Spleen (tissue), 11 donors: ENCODE measurements at regions not wholly inside any gene's neighbourhood (a gene's known extent, or its start where the extent isn't known, plus 50 kb on each side); places are given as distances from the start of the nearest gene placed in this dataset.

ENCODE experiments used
- DNase-seq: peaks from one replicate; pipeline ENCODE4 v3.0.0-alpha.2; 2020
- H3K27ac ChIP-seq, 8 donors: fragments of 200-600 bp; sonication (generic) in 7 of 8; 1 replicate in 4 of 8; 2 replicates in 4 of 8; pipeline versions ENCODE4 v1.5.0 to v1.8.0; 2016 to 2021; ENCODE audit warnings: inconsistent platforms in 4 of 8, mild to moderate bottlenecking in 4 of 8, moderate library complexity in 1 of 8
- H3K27me3 ChIP-seq, 7 donors: fragments of 200-600 bp; sonication (generic) in 6 of 7; replicated peaks in 1 of 7; 1 replicate in 4 of 7; 2 replicates in 3 of 7; pipeline versions ENCODE4 v1.5.0 to v1.8.0; 2016 to 2021; ENCODE audit warnings: inconsistent platforms in 3 of 7, mild to moderate bottlenecking in 1 of 7
- H3K36me3 ChIP-seq, 6 donors: fragments of 200-600 bp; sonication (generic) in 5 of 6; 1 replicate in 4 of 6; 2 replicates in 2 of 6; pipeline versions ENCODE4 v1.5.0 to v1.8.0; 2016 to 2021; ENCODE audit warnings: inconsistent platforms in 2 of 6
- H3K4me1 ChIP-seq, 6 donors: fragments of 200-600 bp; sonication (generic) in 5 of 6; 1 replicate in 3 of 6; 2 replicates in 3 of 6; pipeline versions ENCODE4 v1.5.0 to v1.8.0; 2016 to 2021; ENCODE audit warnings: inconsistent platforms in 3 of 6
- H3K4me3 ChIP-seq, 8 donors: fragments of 200-600 bp; sonication (generic) in 7 of 8; 1 replicate in 4 of 8; 2 replicates in 4 of 8; pipeline versions ENCODE4 v1.5.0 to v1.8.0; 2016 to 2021; ENCODE audit warnings: inconsistent platforms in 4 of 8, mild to moderate bottlenecking in 4 of 8, moderate library complexity in 2 of 8
- H3K9me3 ChIP-seq, 8 donors: fragments of 200-600 bp; sonication (generic) in 7 of 8; 1 replicate in 4 of 8; 2 replicates in 4 of 8; pipeline versions ENCODE4 v1.5.0 to v1.8.0; 2016 to 2021; ENCODE audit warnings: inconsistent platforms in 4 of 8
- CTCF ChIP-seq, 11 experiments: fragments of 200-600 bp in 7 of 11; fragments of 450-650 bp in 4 of 11; sonication (generic) in 4 of 11; IDR thresholded peaks in 8 of 11; conservative IDR thresholded peaks in 3 of 11; 1 replicate in 7 of 11; 2 replicates in 4 of 11; pipeline versions ENCODE4 v1.4.0 to v1.8.0; 2016 to 2021; ENCODE audit warnings: antibody characterized with exemption in 11 of 11, inconsistent platforms in 4 of 11, mild to moderate bottlenecking in 1 of 11
- POLR2A ChIP-seq, 3 donors: fragments of 450-650 bp; IDR thresholded peaks; one replicate each; pipeline ENCODE4 v1.5.1; 2017; ENCODE audit warnings: antibody characterized with exemption in 3 of 3, mild to moderate bottlenecking in 1 of 3
- POLR2AphosphoS5 ChIP-seq, 3 donors: sonication (generic); formaldehyde crosslinking; IDR thresholded peaks; one replicate each; pipeline ENCODE4 v1.5.1; 2017; ENCODE audit warnings: antibody characterized with exemption in 3 of 3
- WGBS, 5 donors: extraction: QIAGEN DNeasy Blood & Tissue Kit in 3 of 5; methylation state at CpG; one replicate each; pipeline versions ENCODE4 v1.1.5 to v1.1.7; 2013 to 2018; 5-methylcytosine and 5-hydroxymethylcytosine counted together
- intact Hi-C: fragments of 100-400 bp; cut with DNase I; formaldehyde crosslinking; loops from one replicate; pipeline ENCODE4 v1.15.0; 2023; ENCODE audit warnings: low total_unique reads
- donor health status: healthy with polysubstance abuse.
- donor health status: DM: no; HTN: no; CAD: no; lungs with moderate emphysema.
- donor health status: DM: no; HTN: no; CAD: no.
- donor health status: Bipolar disorder and iron deficiency.
- donor health status: healthy.
- donor health status: DM: no; HTN: no; CAD: no.
- donor health status: DM: yes; HTN: yes; CAD: no.

GRCh38 chr3:113104357-113105092 lies 106.8 kb upstream of the BOC start:
- Histone ChIP-seq H3K4me1 (no peaks in the 10 kb centered on the region), H3K27me3 (no peaks in the 10 kb centered on the region), H3K36me3 (no peaks in the 10 kb centered on the region), H3K4me3 (no peak overlapping the region), H3K27ac (no peak overlapping the region), H3K9me3 (peaks cover 0 to 3% (median 0%) of the 10 kb centered on the region in 8 donors)
- DNase-seq = no peak
- 75 to 83% (median 79%) methylated on average over 10 to 11 of the region's 11 CpGs for WGBS, 5 donors
- TF ChIP-seq POLR2A (IDR thresholded peaks at IDR 0.05) (no peak), POLR2AphosphoS5 (IDR thresholded peaks at IDR 0.05) (no peak), CTCF (IDR thresholded peaks at IDR 0.05 in 8 of 11, conservative IDR thresholded peaks at IDR 0.05 in 3 of 11) (no peak)
- intact Hi-C loops = no loop called here

GRCh38 chr3:113105093-113105449 lies 106.3 kb upstream of the BOC start:
- Histone ChIP-seq H3K4me3 (no peak overlapping the region), H3K9me3 (no peaks in the 10 kb centered on the region), H3K27ac (no peak overlapping the region), H3K27me3 (no peaks in the 10 kb centered on the region), H3K4me1 (no peaks in the 10 kb centered on the region), H3K36me3 (no peaks in the 10 kb centered on the region)
- intact Hi-C loops = no loop called here
- no peak for DNase-seq
- TF ChIP-seq POLR2A (IDR thresholded peaks at IDR 0.05) (no peak), POLR2AphosphoS5 (IDR thresholded peaks at IDR 0.05) (no peak), CTCF (IDR thresholded peaks at IDR 0.05 in 8 of 11, conservative IDR thresholded peaks at IDR 0.05 in 3 of 11) (no peak)
- 65 to 96% (median 75%) methylated on average over 4 of the region's 4 CpGs for WGBS, 5 donors

GRCh38 chr3:113105966-113106660 lies 105.2 kb upstream of the BOC start:
- no peaks in the 10 kb centered on the region for H3K9me3 ChIP-seq
- no peaks in the 10 kb centered on the region for H3K4me1 ChIP-seq
- intact Hi-C loops = no loop called here
- no peaks in the 10 kb centered on the region for H3K27me3 ChIP-seq
- DNase-seq = no peak
- no peak overlapping the region for H3K4me3 ChIP-seq
- 81 to 91% (median 88%) methylated on average over 4 of the region's 4 CpGs for WGBS, 5 donors
- no peak overlapping the region for H3K27ac ChIP-seq
- TF ChIP-seq POLR2AphosphoS5 (IDR thresholded peaks at IDR 0.05) = no peak
- no peak for TF ChIP-seq CTCF (IDR thresholded peaks at IDR 0.05 in 8 of 11, conservative IDR thresholded peaks at IDR 0.05 in 3 of 11)
- TF ChIP-seq POLR2A (IDR thresholded peaks at IDR 0.05) = no peak
- no peaks in the 10 kb centered on the region for H3K36me3 ChIP-seq

- no peaks in the 10 kb centered on the region for H3K27me3 ChIP-seq
- DNase-seq = no peak
- no peaks in the 10 kb centered on the region for H3K9me3 ChIP-seq
- 73 to 88% (median 80%) methylated on average over 5 of the region's 5 CpGs for whole genome bisulfite sequencing, 5 donors
- H3K4me3 ChIP-seq = no peak overlapping the region
- intact Hi-C loops = no loop called here
- no peaks in the 10 kb centered on the region for H3K4me1 ChIP-seq
- no peak for TF ChIP-seq POLR2A (IDR thresholded peaks at IDR 0.05)
- TF ChIP-seq POLR2AphosphoS5 (IDR thresholded peaks at IDR 0.05) = no peak
- TF ChIP-seq CTCF (IDR thresholded peaks at IDR 0.05 in 8 of 11, conservative IDR thresholded peaks at IDR 0.05 in 3 of 11) = no peak
- H3K27ac ChIP-seq = no peak overlapping the region
- no peaks in the 10 kb centered on the region for H3K36me3 ChIP-seq
Measured at GRCh38 chr3:113110267-113110666, 101.1 kb upstream of the BOC start.
